Nephron progenitor cell (in vitro differentiated cells): ENCODE measurements at regions not wholly inside any gene's neighbourhood (a gene's known extent, or its start where the extent isn't known, plus 50 kb on each side); places are given as distances from the start of the nearest gene placed in this dataset.

Experiments used
- DNase-seq: peaks from one replicate; pipeline ENCODE4 v3.0.0; 2021
- H3K27ac Mint-ChIP-seq: 2 replicates; pipeline ENCODE4 v1.8.0; 2021; ENCODE audit warnings: mild to moderate bottlenecking, moderate library complexity, mixed read lengths
- H3K27me3 Mint-ChIP-seq: 2 replicates; pipeline ENCODE4 v1.8.0; 2021; ENCODE audit warnings: mild to moderate bottlenecking, low read depth, mixed read lengths; ENCODE audit not compliant: poor library complexity
- H3K36me3 Mint-ChIP-seq: 2 replicates; pipeline ENCODE4 v1.8.0; 2021; ENCODE audit warnings: low read depth, mixed read lengths
- H3K4me1 Mint-ChIP-seq: 2 replicates; pipeline ENCODE4 v1.8.0; 2021; ENCODE audit warnings: mixed read lengths
- H3K4me3 Mint-ChIP-seq: 2 replicates; pipeline ENCODE4 v1.8.0; 2021; ENCODE audit warnings: mild to moderate bottlenecking, moderate library complexity, mixed read lengths
- H3K9me3 Mint-ChIP-seq: 2 replicates; pipeline ENCODE4 v1.8.0; 2021; ENCODE audit warnings: mild to moderate bottlenecking, moderate library complexity, mixed read lengths
- CTCF ChIP-seq: fragments of 200-600 bp; sonication (generic); IDR thresholded peaks from 2 replicates; pipeline ENCODE4 v1.5.0; 2021; ENCODE audit warnings: antibody characterized with exemption

DNA sequence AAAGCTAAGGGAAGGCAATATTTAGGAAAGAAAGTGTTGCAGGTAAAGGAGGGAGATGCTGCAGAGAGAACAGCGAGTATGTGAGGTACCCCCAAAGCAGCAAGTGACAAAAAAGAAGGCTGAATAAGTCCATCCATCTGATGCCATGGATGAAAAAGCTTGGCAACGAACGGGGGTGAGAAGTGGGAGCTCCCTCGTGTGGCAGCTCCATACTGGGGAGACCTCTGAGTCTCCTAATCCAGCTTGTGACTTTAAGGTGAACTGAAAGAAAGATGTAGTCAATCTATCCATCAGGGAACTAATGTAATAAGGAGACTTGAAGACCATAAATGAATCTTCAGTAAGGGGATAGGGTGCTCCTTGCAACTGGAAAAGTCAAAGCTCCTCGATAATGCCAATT, 156.6 kb downstream of the OTOR start:
- no peak overlapping the region for H3K4me3 Mint-ChIP-seq
- no peak overlapping the region for H3K27ac Mint-ChIP-seq
- no peak for TF ChIP-seq CTCF
- peaks cover 7% of the 10 kb centered on the region for H3K27me3 Mint-ChIP-seq
- no peaks in the 10 kb centered on the region for H3K4me1 Mint-ChIP-seq
- DNase-seq, result no peak
- H3K9me3 Mint-ChIP-seq, result peaks cover 17% of the 10 kb centered on the region
- H3K36me3 Mint-ChIP-seq, result no peaks in the 10 kb centered on the region

DNA sequence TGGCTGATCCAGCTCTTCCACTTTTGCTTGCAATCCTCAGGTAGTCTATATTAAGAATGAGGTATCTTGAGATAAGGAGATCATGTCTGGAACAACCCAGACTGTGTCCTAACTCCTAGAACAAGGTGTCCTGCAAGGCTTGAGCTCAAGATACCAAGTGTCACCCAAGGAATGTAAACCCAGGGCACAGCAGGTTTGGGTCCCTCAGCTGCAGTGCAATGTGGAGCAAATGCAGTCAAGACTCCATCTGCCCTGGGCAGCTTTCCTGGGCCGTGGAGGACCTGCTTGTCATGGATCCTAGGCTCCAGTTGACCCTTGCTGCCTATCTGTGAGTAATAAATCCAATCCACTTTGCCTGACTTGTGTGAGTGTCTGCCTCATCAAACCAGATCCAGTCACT, 166.1 kb downstream of the OTOR start:
- TF ChIP-seq CTCF, result no peak
- Mint-ChIP-seq H3K4me3 (no peak overlapping the region), H3K36me3 (no peaks in the 10 kb centered on the region), H3K27me3 (peaks cover 3% of the 10 kb centered on the region), H3K9me3 (peaks cover 31% of the 10 kb centered on the region), H3K27ac (no peak overlapping the region), H3K4me1 (no peaks in the 10 kb centered on the region)
- DNase-seq, result no peak

- no peak for TF ChIP-seq CTCF
- H3K27me3 Mint-ChIP-seq, result peaks cover 3% of the 10 kb centered on the region
- no peaks in the 10 kb centered on the region for H3K4me1 Mint-ChIP-seq
- DNase-seq, result no peak
- H3K36me3 Mint-ChIP-seq, result no peaks in the 10 kb centered on the region
- no peak overlapping the region for H3K4me3 Mint-ChIP-seq
- H3K27ac Mint-ChIP-seq, result no peak overlapping the region
- H3K9me3 Mint-ChIP-seq, result peaks cover 26% of the 10 kb centered on the region
Measured at GRCh38 chr20:16916165-16916564, 168.0 kb downstream of the OTOR start.

DNA sequence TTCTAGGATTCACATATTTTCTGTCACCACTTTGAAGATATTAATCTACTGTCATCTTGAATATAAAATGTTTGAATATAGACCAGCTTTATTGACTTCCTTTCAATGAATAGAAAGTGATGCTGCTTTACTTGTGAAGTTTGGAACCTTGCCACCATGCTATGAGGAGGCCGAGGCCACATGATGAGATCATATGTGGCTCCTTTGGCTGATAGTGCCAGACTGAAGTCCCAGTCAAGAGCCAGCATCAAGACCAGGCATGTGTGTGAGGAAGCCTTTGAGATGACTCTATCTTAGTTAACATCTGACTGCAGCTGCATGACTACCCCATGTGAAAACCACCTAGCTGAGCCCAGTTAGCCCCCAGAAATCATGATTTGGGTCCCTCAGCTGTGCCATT, 169.5 kb downstream of the OTOR start:
- no peak for DNase-seq
- Mint-ChIP-seq H3K27me3 (peaks cover 3% of the 10 kb centered on the region), H3K9me3 (peaks cover 15% of the 10 kb centered on the region), H3K36me3 (no peaks in the 10 kb centered on the region), H3K27ac (no peak overlapping the region), H3K4me3 (no peak overlapping the region), H3K4me1 (peaks cover 13% of the 10 kb centered on the region)
- TF ChIP-seq CTCF, result no peak

DNA sequence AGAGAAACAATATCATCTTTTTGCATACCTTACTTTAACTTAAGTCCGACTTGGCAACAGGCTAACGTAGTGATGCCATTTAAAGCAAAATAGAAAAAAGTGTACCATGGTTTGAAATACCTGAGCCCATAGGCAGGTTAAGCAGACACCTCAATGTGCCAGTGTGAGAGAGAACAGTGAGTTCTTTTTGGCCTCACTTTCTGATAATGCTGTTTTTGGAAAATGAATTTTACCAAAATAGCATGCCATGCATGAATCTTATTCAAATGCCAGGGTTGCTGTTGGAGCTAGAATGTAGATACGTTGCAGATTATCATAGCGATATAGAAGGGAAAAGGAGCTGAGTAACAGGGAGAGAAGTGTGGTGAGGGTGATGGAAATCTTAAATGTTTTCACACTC, 170.2 kb downstream of the OTOR start:
- no peak for DNase-seq
- no peak overlapping the region for H3K27ac Mint-ChIP-seq
- peaks cover 3% of the 10 kb centered on the region for H3K27me3 Mint-ChIP-seq
- H3K36me3 Mint-ChIP-seq, result no peaks in the 10 kb centered on the region
- H3K4me3 Mint-ChIP-seq, result no peak overlapping the region
- no peak for TF ChIP-seq CTCF
- peaks cover 21% of the 10 kb centered on the region for H3K4me1 Mint-ChIP-seq
- H3K9me3 Mint-ChIP-seq, result peaks cover 12% of the 10 kb centered on the region

DNA sequence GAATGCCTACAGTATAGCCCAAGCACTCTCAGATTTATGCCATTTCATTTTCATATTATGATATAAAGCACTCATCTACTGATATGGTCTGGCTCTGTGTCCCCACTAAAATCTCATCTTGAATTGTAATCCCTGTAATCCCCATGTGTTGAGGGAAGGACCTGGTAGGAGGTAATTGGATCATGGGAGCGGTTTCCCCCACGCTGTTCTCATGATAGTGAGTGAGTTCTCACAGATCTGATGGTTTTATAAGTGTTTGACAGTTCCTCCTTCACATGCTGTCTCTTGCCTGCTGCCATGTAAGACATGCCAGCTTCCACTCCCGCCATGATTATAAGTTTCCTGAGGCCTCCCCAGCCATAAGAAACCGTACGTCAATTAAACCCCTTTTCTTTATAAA, 171.7 kb downstream of the OTOR start:
- no peak overlapping the region for H3K27ac Mint-ChIP-seq
- H3K9me3 Mint-ChIP-seq, result peaks cover 4% of the 10 kb centered on the region
- no peak overlapping the region for H3K4me3 Mint-ChIP-seq
- H3K4me1 Mint-ChIP-seq, result peaks cover 28% of the 10 kb centered on the region
- H3K27me3 Mint-ChIP-seq, result peaks cover 3% of the 10 kb centered on the region
- no peaks in the 10 kb centered on the region for H3K36me3 Mint-ChIP-seq
- TF ChIP-seq CTCF, result no peak
- no peak for DNase-seq
